GM12878 (cell line): ENCODE measurements at regions not wholly inside any gene's neighbourhood (a gene's known extent, or its start where the extent isn't known, plus 50 kb on each side); places are given as distances from the start of the nearest gene placed in this dataset.

Source experiments
- ATAC-seq: fragments of 200-7000 bp; cut with Tn5 transposase; 3 replicates; pipeline ENCODE4 v1.9.1; 2020; ENCODE audit warnings: mild to moderate bottlenecking, moderate library complexity
- BruUV-seq: library from RNA; stranded (reverse); fragments of 400-500 nt; replicated peaks from 2 replicates; lab custom pipeline; 2021; lab: Mats Ljungman, UMichigan
- CTCF ChIA-PET: fragments of 300-600 bp; sonication (Branson Sonifier 250); formaldehyde crosslinking; extraction: SDS; loops from one replicate; lab custom pipeline; 2021; ENCODE audit warnings: inconsistent platforms; lab: Yijun Ruan, JAX
- POLR2A ChIA-PET: fragments of 350-600 bp; formaldehyde crosslinking; extraction: SDS; loops from one replicate; lab custom pipeline; 2021; ENCODE audit warnings: inconsistent platforms; lab: Charles Lee
- RAD21 ChIA-PET: fragments of 300-600 bp; sonication (Branson Sonifier 250); formaldehyde crosslinking; loops from one replicate; lab custom pipeline; 2023; ENCODE audit warnings: antibody characterized with exemption; ENCODE audit not compliant: unreplicated experiment; lab: Charles Lee
- SMC1A ChIA-PET: fragments of 300-600 bp; sonication (Branson Sonifier 250); formaldehyde crosslinking; loops from one replicate; lab custom pipeline; 2023; ENCODE audit not compliant: unreplicated experiment, uncharacterized antibody; lab: Charles Lee
- DNase-seq: peaks from one replicate; pipeline ENCODE4 v3.0.0-alpha.2; 2011; ENCODE audit warnings: low read depth, low spot score
- FAIRE-seq: peaks from 3 replicates; lab custom pipeline; 2011; peaks lifted over from hg19 to GRCh38; lab: Jason Lieb, UNC
- H2AFZ ChIP-seq: 2 replicates; pipeline ENCODE4 v1.6.0; 2011; ENCODE audit warnings: low read depth, low read length, control low read depth; ENCODE audit not compliant: control insufficient read depth
- H3K27ac ChIP-seq: 2 replicates; pipeline ENCODE4 v1.5.1; 2011; ENCODE audit warnings: control low read depth; ENCODE audit not compliant: control insufficient read depth, insufficient read depth
- H3K27me3 ChIP-seq, 2 experiments: replicated peaks in 1 of 2; 2 replicates each; pipeline versions ENCODE4 v1.6.0 to v1.6.1; 2011; ENCODE audit warnings: low read length in 1 of 2; ENCODE audit not compliant: control insufficient read depth in 2 of 2, insufficient read depth in 2 of 2
- H3K36me3 ChIP-seq, 2 experiments: 2 replicates each; pipeline ENCODE4 v1.5.1; 2011; ENCODE audit warnings: low read length in 1 of 2; ENCODE audit not compliant: control insufficient read depth in 2 of 2, insufficient read depth in 2 of 2
- H3K4me1 ChIP-seq: 2 replicates; pipeline ENCODE4 v1.6.1; 2011; ENCODE audit warnings: mild to moderate bottlenecking, low read length, moderate library complexity, mixed read lengths; ENCODE audit not compliant: control insufficient read depth, insufficient read depth
- H3K4me2 ChIP-seq: 2 replicates; pipeline ENCODE4 v1.6.0; 2011; ENCODE audit warnings: control low read depth; ENCODE audit not compliant: control insufficient read depth, insufficient read depth
- H3K4me3 ChIP-seq: fragments of 200-600 bp; sonication (generic); 2 replicates; pipeline ENCODE4 v1.5.1; 2016
- H3K79me2 ChIP-seq: 2 replicates; pipeline ENCODE4 v1.6.0; 2011; ENCODE audit warnings: low read length; ENCODE audit not compliant: control insufficient read depth, insufficient read depth
- H3K9ac ChIP-seq: 2 replicates; pipeline ENCODE4 v1.8.0; 2011; ENCODE audit warnings: low read length, control low read depth, mixed read lengths; ENCODE audit not compliant: control insufficient read depth, insufficient read depth
- H3K9me3 ChIP-seq: replicated peaks from 3 replicates; pipeline ENCODE4 v1.5.1; 2011; ENCODE audit warnings: mild to moderate bottlenecking, low read length; ENCODE audit not compliant: control insufficient read depth, insufficient read depth
- H4K20me1 ChIP-seq: 2 replicates; pipeline ENCODE4 v1.6.0; 2011; ENCODE audit not compliant: control insufficient read depth, insufficient read depth
- CBFB ChIP-seq: IDR thresholded peaks from 2 replicates; pipeline ENCODE4 v1.6.1; 2016; ENCODE audit warnings: antibody characterized with exemption, low read depth
- EGR1 ChIP-seq, 2 experiments: IDR thresholded peaks; 1 replicate in 1 of 2; 2 replicates in 1 of 2; pipeline ENCODE4 v1.6.1; 2011 to 2012; ENCODE audit warnings: low read depth in 2 of 2, low read length in 2 of 2, borderline replicate concordance in 1 of 2, mild to moderate bottlenecking in 1 of 2, moderate library complexity in 1 of 2
- EP300 ChIP-seq, 2 experiments: fragments of 150-350 bp in 1 of 2; IDR thresholded peaks; 2 replicates each; pipeline ENCODE4 v1.6.1; 2011 to 2012; ENCODE audit warnings: low read depth in 2 of 2, low read length in 2 of 2, borderline replicate concordance in 1 of 2, improper control_type of control experiment in 1 of 2, inconsistent platforms in 1 of 2; ENCODE audit not compliant: control insufficient read depth in 1 of 2
- IKZF2 ChIP-seq, 2 experiments: fragments of 450-650 bp; IDR thresholded peaks; 2 replicates each; pipeline ENCODE4 v1.6.1; 2017; ENCODE audit warnings: mild to moderate bottlenecking in 2 of 2, moderate library complexity in 2 of 2
- IRF4 ChIP-seq: IDR thresholded peaks from 2 replicates; pipeline ENCODE4 v1.6.1; 2011; ENCODE audit warnings: low read depth, low read length
- POLR2AphosphoS2 ChIP-seq: IDR thresholded peaks from 2 replicates; pipeline ENCODE4 v1.6.1; 2011; ENCODE audit warnings: low read depth, mild to moderate bottlenecking, low read length, improper control_type of control experiment, moderate library complexity
- RB1 ChIP-seq: fragments of 450-650 bp; formaldehyde crosslinking; IDR thresholded peaks from 2 replicates; pipeline ENCODE4 v1.6.1; 2017; ENCODE audit warnings: mild to moderate bottlenecking, borderline replicate concordance
- SMARCA5 ChIP-seq: fragments of 450-650 bp; IDR thresholded peaks from 2 replicates; pipeline ENCODE4 v1.6.1; 2017; ENCODE audit warnings: mild to moderate bottlenecking
- SP1 ChIP-seq: IDR thresholded peaks from one replicate; pipeline ENCODE4 v1.6.1; 2011; ENCODE audit warnings: low read depth, low read length
- SUPT20H ChIP-seq: IDR thresholded peaks from 2 replicates; pipeline ENCODE4 v1.6.1; 2011; ENCODE audit warnings: low read depth, mild to moderate bottlenecking, low read length, moderate library complexity, borderline replicate concordance; ENCODE audit not compliant: control insufficient read depth
- TAF1 ChIP-seq: IDR thresholded peaks from 2 replicates; pipeline ENCODE4 v1.6.1; 2011; ENCODE audit warnings: mild to moderate bottlenecking, low read depth, low read length, borderline replicate concordance
- ZNF384 ChIP-seq: IDR thresholded peaks from 2 replicates; pipeline ENCODE4 v1.6.1; 2012; ENCODE audit warnings: low read depth, mild to moderate bottlenecking, low read length, improper control_type of control experiment, borderline replicate concordance
- ZZZ3 ChIP-seq: IDR thresholded peaks from 2 replicates; pipeline ENCODE4 v1.6.1; 2011; ENCODE audit warnings: low read depth; ENCODE audit not compliant: control insufficient read depth, insufficient read length
- WGBS: methylation state at CpG from one replicate; pipeline ENCODE4 v1.1.6; 2016; ENCODE audit warnings: low lambda C conversion rate; ENCODE audit not compliant: insufficient replicate concordance, insufficient coverage; ENCODE audit errors: missing lambda C conversion rate; 5-methylcytosine and 5-hydroxymethylcytosine counted together
- in situ Hi-C: fragments of 300-500 bp; cut with MboI; formaldehyde crosslinking; loops from 9 replicates; pipeline ENCODE4 v1.14.3; 2018; ENCODE audit warnings: mixed read lengths
- intact Hi-C: fragments of 100-400 bp; cut with micrococcal nuclease; formaldehyde crosslinking; loops from one replicate; pipeline ENCODE4 v1.14.2; 2022; ENCODE audit not compliant: unreplicated experiment
- TF ChIP-seq, protein P1 (sequence below): fragments of 450-650 bp; IDR thresholded peaks from 2 replicates; pipeline ENCODE4 v1.6.1; 2016; ENCODE audit warnings: mild to moderate bottlenecking, moderate library complexity, borderline replicate concordance
- TF ChIP-seq, protein P2 (sequence below): IDR thresholded peaks from 2 replicates; pipeline ENCODE4 v1.6.1; 2012; ENCODE audit warnings: low read depth, low read length, improper control_type of control experiment
- TF ChIP-seq, protein P3 (sequence below): IDR thresholded peaks from 2 replicates; pipeline ENCODE4 v1.6.1; 2011; ENCODE audit warnings: mild to moderate bottlenecking, low read depth, low read length, moderate library complexity; ENCODE audit not compliant: insufficient replicate concordance

DNA sequence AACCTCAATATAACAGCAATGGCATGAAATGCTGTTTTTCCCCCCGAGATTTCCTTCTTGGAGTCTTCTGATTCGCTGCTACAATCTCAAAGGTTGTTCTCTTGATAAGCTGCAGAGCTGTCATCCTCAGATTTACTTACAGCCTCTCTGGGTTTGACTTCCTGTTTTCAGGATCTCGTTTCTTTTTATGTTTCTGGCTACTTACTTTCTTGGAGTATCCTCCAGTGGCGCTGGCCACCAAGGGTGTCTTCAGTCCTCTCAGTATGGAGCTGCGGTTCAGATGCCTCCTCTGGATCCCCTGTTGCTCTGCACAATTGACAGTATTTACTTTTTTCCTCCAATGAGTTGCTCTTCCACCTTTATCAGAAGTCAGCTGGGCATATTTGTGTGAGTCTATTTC is 152.0 kb upstream of the TMEM72 start (continued):
- TF ChIP-seq, protein P1, sequence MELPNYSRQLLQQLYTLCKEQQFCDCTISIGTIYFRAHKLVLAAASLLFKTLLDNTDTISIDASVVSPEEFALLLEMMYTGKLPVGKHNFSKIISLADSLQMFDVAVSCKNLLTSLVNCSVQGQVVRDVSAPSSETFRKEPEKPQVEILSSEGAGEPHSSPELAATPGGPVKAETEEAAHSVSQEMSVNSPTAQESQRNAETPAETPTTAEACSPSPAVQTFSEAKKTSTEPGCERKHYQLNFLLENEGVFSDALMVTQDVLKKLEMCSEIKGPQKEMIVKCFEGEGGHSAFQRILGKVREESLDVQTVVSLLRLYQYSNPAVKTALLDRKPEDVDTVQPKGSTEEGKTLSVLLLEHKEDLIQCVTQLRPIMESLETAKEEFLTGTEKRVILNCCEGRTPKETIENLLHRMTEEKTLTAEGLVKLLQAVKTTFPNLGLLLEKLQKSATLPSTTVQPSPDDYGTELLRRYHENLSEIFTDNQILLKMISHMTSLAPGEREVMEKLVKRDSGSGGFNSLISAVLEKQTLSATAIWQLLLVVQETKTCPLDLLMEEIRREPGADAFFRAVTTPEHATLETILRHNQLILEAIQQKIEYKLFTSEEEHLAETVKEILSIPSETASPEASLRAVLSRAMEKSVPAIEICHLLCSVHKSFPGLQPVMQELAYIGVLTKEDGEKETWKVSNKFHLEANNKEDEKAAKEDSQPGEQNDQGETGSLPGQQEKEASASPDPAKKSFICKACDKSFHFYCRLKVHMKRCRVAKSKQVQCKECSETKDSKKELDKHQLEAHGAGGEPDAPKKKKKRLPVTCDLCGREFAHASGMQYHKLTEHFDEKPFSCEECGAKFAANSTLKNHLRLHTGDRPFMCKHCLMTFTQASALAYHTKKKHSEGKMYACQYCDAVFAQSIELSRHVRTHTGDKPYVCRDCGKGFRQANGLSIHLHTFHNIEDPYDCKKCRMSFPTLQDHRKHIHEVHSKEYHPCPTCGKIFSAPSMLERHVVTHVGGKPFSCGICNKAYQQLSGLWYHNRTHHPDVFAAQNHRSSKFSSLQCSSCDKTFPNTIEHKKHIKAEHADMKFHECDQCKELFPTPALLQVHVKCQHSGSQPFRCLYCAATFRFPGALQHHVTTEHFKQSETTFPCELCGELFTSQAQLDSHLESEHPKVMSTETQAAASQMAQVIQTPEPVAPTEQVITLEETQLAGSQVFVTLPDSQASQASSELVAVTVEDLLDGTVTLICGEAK: no peak
- TF ChIP-seq, all 136 proteins: peak for 1

DNA sequence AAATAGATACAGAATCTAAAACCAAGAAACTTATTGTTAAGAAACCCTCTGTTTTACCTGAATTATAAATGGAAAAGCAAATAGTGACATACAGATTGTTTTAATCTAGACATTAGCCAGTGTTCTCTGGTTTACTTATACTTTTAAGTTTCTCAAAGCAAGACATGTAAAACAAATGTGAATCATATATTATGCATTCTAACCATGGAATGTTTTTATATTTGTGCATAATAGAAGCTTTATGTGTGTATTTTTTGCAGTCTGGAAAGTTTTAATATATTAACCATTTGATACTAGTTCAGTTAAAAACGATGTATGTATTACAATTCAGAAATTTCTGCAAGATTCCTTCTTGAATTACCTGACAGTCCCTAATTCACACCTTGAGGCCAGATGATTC is 150.6 kb upstream of the TMEM72 start:
- SMC1A ChIA-PET: interaction anchor here (1.3 kb wide), 1 partner anchor 11 kb away, joined by 4 read pairs; no protein-coding TSS in a partner anchor
- Histone ChIP-seq H4K20me1 (no peaks in the 10 kb centered on the region), H3K4me2 (no peak overlapping the region), H3K27ac (no peak overlapping the region), H3K9ac (no peak overlapping the region), H3K4me1 (no peaks in the 10 kb centered on the region), H2AFZ (no peak overlapping the region), H3K79me2 (no peaks in the 10 kb centered on the region), H3K36me3 (no peaks in the 10 kb centered on the region), H3K27me3 (no peaks in the 10 kb centered on the region), H3K4me3 (no peak overlapping the region), H3K9me3 (no peaks in the 10 kb centered on the region)
- intact Hi-C loops: no loop called here
- RAD21 ChIA-PET: no interaction called here
- FAIRE-seq (no peak), DNase-seq (no peak), ATAC-seq (no peak)
- POLR2A ChIA-PET: no interaction called here
- in situ Hi-C loops: no loop called here
- BruUV-seq: no TSS peak
- 0% methylated on average over 1 of the region's 1 CpG for WGBS
- CTCF ChIA-PET: no interaction called here
- TF ChIP-seq, protein P2, sequence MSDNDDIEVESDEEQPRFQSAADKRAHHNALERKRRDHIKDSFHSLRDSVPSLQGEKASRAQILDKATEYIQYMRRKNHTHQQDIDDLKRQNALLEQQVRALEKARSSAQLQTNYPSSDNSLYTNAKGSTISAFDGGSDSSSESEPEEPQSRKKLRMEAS: no peak
- no peak for TF ChIP-seq ZZZ3
- no peak for TF ChIP-seq POLR2AphosphoS2
- TF ChIP-seq CBFB: no peak
- no peak for TF ChIP-seq IRF4
- TF ChIP-seq IKZF2 (IDR thresholded peaks at IDR 0.05): no peak
- TF ChIP-seq SUPT20H: no peak
- TF ChIP-seq RB1: no peak
- no peak for TF ChIP-seq SMARCA5
- TF ChIP-seq, protein P3, sequence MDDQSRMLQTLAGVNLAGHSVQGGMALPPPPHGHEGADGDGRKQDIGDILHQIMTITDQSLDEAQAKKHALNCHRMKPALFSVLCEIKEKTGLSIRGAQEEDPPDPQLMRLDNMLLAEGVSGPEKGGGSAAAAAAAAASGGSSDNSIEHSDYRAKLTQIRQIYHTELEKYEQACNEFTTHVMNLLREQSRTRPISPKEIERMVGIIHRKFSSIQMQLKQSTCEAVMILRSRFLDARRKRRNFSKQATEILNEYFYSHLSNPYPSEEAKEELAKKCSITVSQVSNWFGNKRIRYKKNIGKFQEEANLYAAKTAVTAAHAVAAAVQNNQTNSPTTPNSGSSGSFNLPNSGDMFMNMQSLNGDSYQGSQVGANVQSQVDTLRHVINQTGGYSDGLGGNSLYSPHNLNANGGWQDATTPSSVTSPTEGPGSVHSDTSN: no peak
- TF ChIP-seq TAF1: no peak
- TF ChIP-seq SP1: no peak
- no peak for TF ChIP-seq EGR1 (IDR thresholded peaks at IDR 0.05; ENCODE audit: borderline replicate concordance in 1 of 2, low read depth in 2 of 2, low read length in 2 of 2)
- no peak for TF ChIP-seq ZNF384
- no peak for TF ChIP-seq EP300 (IDR thresholded peaks at IDR 0.05; ENCODE audit: borderline replicate concordance in 1 of 2, control insufficient read depth in 1 of 2, low read depth in 2 of 2, low read length in 2 of 2)
